Lung (tissue), 11 donors: ENCODE measurements at regions not wholly inside any gene's neighbourhood (a gene's known extent, or its start where the extent isn't known, plus 50 kb on each side); places are given as distances from the start of the nearest gene placed in this dataset.

Experiments
- ATAC-seq: fragments of 200-7000 bp; cut with Tn5 transposase; one replicate; pipeline ENCODE4 v1.9.1; 2020; ENCODE audit warnings: moderate number of reproducible peaks; ENCODE audit not compliant: insufficient read depth, low FRiP score
- DNase-seq, 3 donors: peaks; one replicate each; pipeline ENCODE4 v3.0.0-alpha.2; 2013 to 2017
- H3K27ac ChIP-seq, 2 donors: one replicate each; pipeline ENCODE4 v1.5.1; 2013; ENCODE audit warnings: mild to moderate bottlenecking in 2 of 2, moderate library complexity in 2 of 2, control low read depth in 1 of 2, inconsistent platforms in 1 of 2, low read depth in 1 of 2, low read length in 1 of 2
- H3K27me3 ChIP-seq, 3 donors: one replicate each; pipeline ENCODE4 v1.5.1; 2013; ENCODE audit warnings: low read length in 2 of 3; ENCODE audit not compliant: control insufficient read depth in 3 of 3, insufficient read depth in 3 of 3
- H3K36me3 ChIP-seq, 4 donors: one replicate each; pipeline ENCODE4 v1.5.1; 2013; ENCODE audit warnings: low read length in 4 of 4, mild to moderate bottlenecking in 1 of 4, moderate library complexity in 1 of 4; ENCODE audit not compliant: control insufficient read depth in 4 of 4, insufficient read depth in 4 of 4
- H3K4me1 ChIP-seq, 5 donors: one replicate each; pipeline ENCODE4 v1.5.1; 2013; ENCODE audit warnings: low read length in 5 of 5, mild to moderate bottlenecking in 2 of 5, moderate library complexity in 1 of 5; ENCODE audit not compliant: control insufficient read depth in 5 of 5, insufficient read depth in 5 of 5
- H3K4me3 ChIP-seq: one replicate; pipeline ENCODE4 v1.5.1; 2013; ENCODE audit warnings: mild to moderate bottlenecking, control low read depth, moderate library complexity
- H3K9ac ChIP-seq, 2 donors: one replicate each; pipeline ENCODE4 v1.5.1; 2013; ENCODE audit warnings: low read length in 2 of 2, control low read depth in 1 of 2; ENCODE audit not compliant: insufficient read depth in 1 of 2
- H3K9me3 ChIP-seq, 4 donors: one replicate each; pipeline ENCODE4 v1.5.1; 2013; ENCODE audit warnings: low read length in 3 of 4, mild to moderate bottlenecking in 1 of 4, moderate library complexity in 1 of 4; ENCODE audit not compliant: control insufficient read depth in 4 of 4, insufficient read depth in 3 of 4
- WGBS, 2 donors: extraction: QIAGEN DNeasy Blood & Tissue Kit; methylation state at CpG; one replicate each; pipeline ENCODE4 v1.1.7; 2013; 5-methylcytosine and 5-hydroxymethylcytosine counted together
- TF ChIP-seq, protein P1 (sequence below): IDR thresholded peaks from 2 replicates; pipeline ENCODE4 v1.5.1; 2012; ENCODE audit warnings: mild to moderate bottlenecking; ENCODE audit errors: control extremely low read depth, extremely low read depth
- donor health status: control.
- donor health status: control.
- donor health status: Bipolar disorder and iron deficiency.
- donor health status: healthy.
- donor health status: DM: yes; HTN: yes; CAD: no.

DNA sequence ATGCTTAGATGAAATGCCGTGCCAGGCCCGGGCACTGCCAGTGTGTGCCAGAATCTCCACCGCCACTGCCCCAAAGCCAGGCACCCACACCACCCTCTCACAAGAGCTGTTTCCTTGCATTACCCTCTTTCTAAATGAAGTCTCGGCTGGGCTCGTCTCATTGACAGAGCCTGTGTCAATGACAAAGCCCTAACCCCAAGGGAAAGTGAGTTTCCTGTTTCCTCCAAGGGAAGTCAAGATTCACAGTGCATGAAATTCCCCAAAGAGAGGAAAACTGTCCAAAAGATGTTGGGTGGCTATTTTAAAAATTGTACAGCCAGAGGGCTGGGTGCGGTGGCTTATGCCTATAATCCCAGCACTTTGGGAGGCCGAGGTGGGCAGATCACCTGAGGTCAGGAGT is 75.4 kb upstream of the AKAP12 start:
- no peak for DNase-seq
- 81 to 96% methylated on average over 7 of the region's 7 CpGs for WGBS, 2 donors
- no peak overlapping the region for H3K27ac ChIP-seq
- H3K36me3 ChIP-seq: no peaks in the 10 kb centered on the region
- peaks cover 0 to 10% (median 2%) of the 10 kb centered on the region in 5 donors for H3K4me1 ChIP-seq
- no peaks in the 10 kb centered on the region for H3K9me3 ChIP-seq
- no peak overlapping the region for H3K4me3 ChIP-seq
- TF ChIP-seq, protein P1, sequence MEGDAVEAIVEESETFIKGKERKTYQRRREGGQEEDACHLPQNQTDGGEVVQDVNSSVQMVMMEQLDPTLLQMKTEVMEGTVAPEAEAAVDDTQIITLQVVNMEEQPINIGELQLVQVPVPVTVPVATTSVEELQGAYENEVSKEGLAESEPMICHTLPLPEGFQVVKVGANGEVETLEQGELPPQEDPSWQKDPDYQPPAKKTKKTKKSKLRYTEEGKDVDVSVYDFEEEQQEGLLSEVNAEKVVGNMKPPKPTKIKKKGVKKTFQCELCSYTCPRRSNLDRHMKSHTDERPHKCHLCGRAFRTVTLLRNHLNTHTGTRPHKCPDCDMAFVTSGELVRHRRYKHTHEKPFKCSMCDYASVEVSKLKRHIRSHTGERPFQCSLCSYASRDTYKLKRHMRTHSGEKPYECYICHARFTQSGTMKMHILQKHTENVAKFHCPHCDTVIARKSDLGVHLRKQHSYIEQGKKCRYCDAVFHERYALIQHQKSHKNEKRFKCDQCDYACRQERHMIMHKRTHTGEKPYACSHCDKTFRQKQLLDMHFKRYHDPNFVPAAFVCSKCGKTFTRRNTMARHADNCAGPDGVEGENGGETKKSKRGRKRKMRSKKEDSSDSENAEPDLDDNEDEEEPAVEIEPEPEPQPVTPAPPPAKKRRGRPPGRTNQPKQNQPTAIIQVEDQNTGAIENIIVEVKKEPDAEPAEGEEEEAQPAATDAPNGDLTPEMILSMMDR: no peak
- no peaks in the 10 kb centered on the region for H3K27me3 ChIP-seq
- no peak overlapping the region for H3K9ac ChIP-seq
- ATAC-seq: no peak

DNA sequence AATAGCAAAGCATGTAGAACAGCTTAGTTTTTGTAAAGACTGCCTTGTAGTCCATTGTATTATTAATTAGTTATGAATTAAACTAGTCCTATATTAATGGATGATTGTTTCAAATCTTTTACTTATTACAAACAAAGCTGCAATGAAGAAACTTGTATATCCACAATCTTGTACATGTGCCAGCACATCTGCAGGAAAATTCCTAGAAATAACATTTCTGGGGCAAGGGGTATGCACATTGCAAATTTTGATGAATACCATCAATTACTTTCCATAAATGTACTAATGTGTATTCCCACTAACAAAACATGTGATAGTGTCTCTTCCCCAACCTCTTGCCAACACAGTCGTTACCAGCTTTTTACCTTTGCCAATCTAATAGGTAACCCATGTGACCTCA is 73.6 kb upstream of the AKAP12 start:
- Histone ChIP-seq H3K9ac (no peak overlapping the region), H3K9me3 (no peaks in the 10 kb centered on the region), H3K27ac (no peak overlapping the region), H3K27me3 (no peaks in the 10 kb centered on the region), H3K4me1 (peaks cover 0 to 7% (median 2%) of the 10 kb centered on the region in 5 donors), H3K4me3 (no peak overlapping the region), H3K36me3 (no peaks in the 10 kb centered on the region)
- DNase-seq (no peak), ATAC-seq (no peak)
- TF ChIP-seq, protein P1: no peak
- WGBS, 2 donors: 91% methylated on average over 1 of the region's 1 CpG

DNA sequence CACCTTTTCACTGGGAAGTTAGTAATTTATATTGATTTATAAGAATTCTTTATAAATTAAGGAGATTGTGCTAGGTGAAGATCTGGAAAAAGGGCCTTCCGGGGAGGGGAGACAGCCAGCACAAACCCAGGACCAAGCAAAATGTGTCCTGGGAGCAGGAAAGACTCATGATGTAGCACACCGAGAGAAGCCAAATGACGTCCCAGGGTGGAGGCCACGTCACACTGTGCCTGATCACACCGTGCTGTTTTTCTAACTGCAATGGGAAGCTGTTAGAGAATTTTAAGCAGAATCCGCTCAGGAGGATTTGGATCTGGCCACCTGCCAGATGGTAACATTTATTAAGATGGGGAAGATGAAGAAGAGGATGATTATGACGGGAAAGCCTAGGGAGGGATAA is 72.7 kb upstream of the AKAP12 start:
- Histone ChIP-seq H3K9me3 (no peaks in the 10 kb centered on the region), H3K4me1 (no peaks in the 10 kb centered on the region), H3K9ac (no peak overlapping the region), H3K27me3 (no peaks in the 10 kb centered on the region), H3K36me3 (no peaks in the 10 kb centered on the region), H3K4me3 (no peak overlapping the region), H3K27ac (no peak overlapping the region)
- WGBS, 2 donors: 90 to 91% methylated on average over 7 of the region's 7 CpGs
- ATAC-seq (no peak), DNase-seq (no peak)
- TF ChIP-seq, protein P1: no peak

DNA sequence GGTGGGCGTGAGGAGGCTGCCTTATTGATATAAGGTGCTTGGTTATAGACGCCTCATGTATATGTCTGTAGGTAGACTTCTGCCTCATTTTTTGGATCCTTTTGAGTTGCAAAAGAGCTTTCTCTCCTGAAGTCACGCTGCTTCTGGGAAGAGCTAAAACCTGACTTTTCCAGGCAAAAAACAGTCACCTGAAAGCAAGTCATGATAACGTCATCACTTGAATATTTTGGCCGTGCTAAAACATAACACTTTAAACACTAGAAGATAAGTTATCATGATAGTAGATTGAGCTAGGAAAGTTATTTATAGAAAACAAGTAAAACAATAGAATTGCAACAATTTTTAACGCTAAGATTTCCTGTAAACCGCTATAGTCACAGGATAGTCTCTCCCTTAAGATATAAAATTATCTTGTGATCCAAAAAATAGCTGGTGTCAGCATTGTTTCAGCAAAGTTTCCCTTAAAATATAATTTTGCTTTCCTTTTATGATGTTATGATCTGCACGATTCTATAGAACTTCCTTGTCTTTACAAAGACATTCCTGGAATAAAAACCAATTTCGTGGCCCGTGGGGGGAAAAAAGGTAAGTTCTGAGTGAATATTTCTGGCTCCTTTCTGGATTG is 69.0 kb upstream of the AKAP12 start:
- TF ChIP-seq, protein P1: no peak
- Histone ChIP-seq H3K9me3 (no peaks in the 10 kb centered on the region), H3K4me3 (no peak overlapping the region), H3K27me3 (no peaks in the 10 kb centered on the region), H3K36me3 (no peaks in the 10 kb centered on the region), H3K4me1 (no peaks in the 10 kb centered on the region), H3K9ac (no peak overlapping the region), H3K27ac (no peak overlapping the region)
- WGBS, 2 donors: 76 to 83% methylated on average over 10 of the region's 10 CpGs
- DNase-seq (no peak), ATAC-seq (no peak)
